ENCODE measurements at regions not wholly inside any gene's neighbourhood (a gene's known extent, or its start where the extent isn't known, plus 50 kb on each side); places are given as distances from the start of the nearest gene placed in this dataset.

DNA sequence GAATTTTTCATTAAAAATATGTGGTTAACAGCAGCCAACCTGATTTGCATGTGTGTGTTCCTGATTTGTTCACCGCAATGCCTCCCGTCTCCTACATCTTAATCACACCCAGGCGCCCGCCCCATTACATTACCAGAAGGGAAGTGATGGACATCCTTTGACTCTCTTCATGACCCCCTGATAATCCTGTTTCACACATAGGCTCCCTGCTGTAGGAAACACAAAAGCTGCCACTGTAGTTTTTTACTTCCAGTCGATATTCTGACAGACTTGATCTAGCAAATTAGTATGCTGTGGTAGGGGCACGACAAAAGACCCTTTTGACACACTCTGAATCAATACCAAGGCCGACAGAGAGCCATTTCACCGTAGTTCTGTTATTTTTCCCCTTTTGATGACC, 287.8 kb upstream of the ISL1 start:
- Histone ChIP-seq H3K4me3 (IDR thresholded peaks at IDR 0.05; ENCODE audit: insufficient read depth, low read depth, low read length) (no peak overlapping the region), H3K27ac (no peak overlapping the region), H3K9ac (no peak overlapping the region), H2AFZ (ENCODE audit: low read depth) (no peak overlapping the region), H3K4me1 (ENCODE audit: low read depth, poor library complexity, severe bottlenecking) (no peaks in the 10 kb centered on the region), H3K79me2 (ENCODE audit: insufficient read depth, low read depth) (no peaks in the 10 kb centered on the region), H4K20me1 (ENCODE audit: insufficient read depth) (no peaks in the 10 kb centered on the region), H3K36me3 (ENCODE audit: insufficient read depth) (no peaks in the 10 kb centered on the region), H3K4me2 (no peak overlapping the region), H3K27me3 (ENCODE audit: insufficient read depth, low read depth) (no peaks in the 10 kb centered on the region)
- TF ChIP-seq, protein P1, sequence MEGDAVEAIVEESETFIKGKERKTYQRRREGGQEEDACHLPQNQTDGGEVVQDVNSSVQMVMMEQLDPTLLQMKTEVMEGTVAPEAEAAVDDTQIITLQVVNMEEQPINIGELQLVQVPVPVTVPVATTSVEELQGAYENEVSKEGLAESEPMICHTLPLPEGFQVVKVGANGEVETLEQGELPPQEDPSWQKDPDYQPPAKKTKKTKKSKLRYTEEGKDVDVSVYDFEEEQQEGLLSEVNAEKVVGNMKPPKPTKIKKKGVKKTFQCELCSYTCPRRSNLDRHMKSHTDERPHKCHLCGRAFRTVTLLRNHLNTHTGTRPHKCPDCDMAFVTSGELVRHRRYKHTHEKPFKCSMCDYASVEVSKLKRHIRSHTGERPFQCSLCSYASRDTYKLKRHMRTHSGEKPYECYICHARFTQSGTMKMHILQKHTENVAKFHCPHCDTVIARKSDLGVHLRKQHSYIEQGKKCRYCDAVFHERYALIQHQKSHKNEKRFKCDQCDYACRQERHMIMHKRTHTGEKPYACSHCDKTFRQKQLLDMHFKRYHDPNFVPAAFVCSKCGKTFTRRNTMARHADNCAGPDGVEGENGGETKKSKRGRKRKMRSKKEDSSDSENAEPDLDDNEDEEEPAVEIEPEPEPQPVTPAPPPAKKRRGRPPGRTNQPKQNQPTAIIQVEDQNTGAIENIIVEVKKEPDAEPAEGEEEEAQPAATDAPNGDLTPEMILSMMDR (conservative IDR thresholded peaks at IDR 0.05; ENCODE audit: low read depth, low read length) = no peak

DNA sequence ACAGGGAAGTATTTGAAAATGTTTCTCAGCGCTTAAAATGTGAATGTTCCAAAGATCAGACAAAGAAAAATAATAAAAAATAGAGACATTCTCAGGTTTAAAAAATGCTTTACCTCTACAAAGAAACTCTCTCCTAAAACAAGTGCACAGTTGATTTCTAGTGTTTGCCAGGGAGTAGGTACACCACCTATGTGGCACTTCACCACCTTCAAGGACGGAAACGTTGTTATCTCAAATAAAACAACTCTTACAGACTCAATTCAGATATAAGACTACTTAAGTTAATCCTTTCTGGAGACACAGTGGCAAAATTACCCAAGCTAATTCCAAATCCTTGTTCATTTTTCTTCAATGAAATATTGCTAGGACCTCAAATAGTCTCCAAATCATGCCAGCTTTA, 286.4 kb upstream of the ISL1 start:
- TF ChIP-seq, protein P1 (conservative IDR thresholded peaks at IDR 0.05; ENCODE audit: low read depth, low read length) = no peak
- Histone ChIP-seq H3K27me3 (ENCODE audit: insufficient read depth, low read depth) (no peaks in the 10 kb centered on the region), H3K27ac (no peak overlapping the region), H4K20me1 (ENCODE audit: insufficient read depth) (no peaks in the 10 kb centered on the region), H3K36me3 (ENCODE audit: insufficient read depth) (no peaks in the 10 kb centered on the region), H3K4me1 (ENCODE audit: low read depth, poor library complexity, severe bottlenecking) (no peaks in the 10 kb centered on the region), H3K79me2 (ENCODE audit: insufficient read depth, low read depth) (no peaks in the 10 kb centered on the region), H3K4me2 (no peak overlapping the region), H2AFZ (ENCODE audit: low read depth) (no peak overlapping the region), H3K4me3 (IDR thresholded peaks at IDR 0.05; ENCODE audit: insufficient read depth, low read depth, low read length) (no peak overlapping the region), H3K9ac (no peak overlapping the region)

GRCh38 chr5:51099173-51099853, 283.9 kb upstream of the ISL1 start:
- Histone ChIP-seq H3K9ac (no peak overlapping the region), H3K36me3 (ENCODE audit: insufficient read depth) (no peaks in the 10 kb centered on the region), H3K27ac (no peak overlapping the region), H3K27me3 (ENCODE audit: insufficient read depth, low read depth) (no peaks in the 10 kb centered on the region), H3K4me3 (IDR thresholded peaks at IDR 0.05; ENCODE audit: insufficient read depth, low read depth, low read length) (no peak overlapping the region), H3K79me2 (ENCODE audit: insufficient read depth, low read depth) (no peaks in the 10 kb centered on the region), H3K4me2 (no peak overlapping the region), H4K20me1 (ENCODE audit: insufficient read depth) (no peaks in the 10 kb centered on the region), H2AFZ (ENCODE audit: low read depth) (no peak overlapping the region), H3K4me1 (ENCODE audit: low read depth, poor library complexity, severe bottlenecking) (no peaks in the 10 kb centered on the region)
- TF ChIP-seq, protein P1 (conservative IDR thresholded peaks at IDR 0.05; ENCODE audit: low read depth, low read length) = no peak

- TF ChIP-seq, protein P1 (conservative IDR thresholded peaks at IDR 0.05; ENCODE audit: low read depth, low read length) = no peak
- H3K27me3 ChIP-seq (ENCODE audit: insufficient read depth, low read depth) = no peaks in the 10 kb centered on the region
- no peaks in the 10 kb centered on the region for H3K79me2 ChIP-seq (ENCODE audit: insufficient read depth, low read depth)
- H3K36me3 ChIP-seq (ENCODE audit: insufficient read depth) = no peaks in the 10 kb centered on the region
- H3K4me1 ChIP-seq (ENCODE audit: low read depth, poor library complexity, severe bottlenecking) = no peaks in the 10 kb centered on the region
- no peaks in the 10 kb centered on the region for H4K20me1 ChIP-seq (ENCODE audit: insufficient read depth)
- no peak overlapping the region for H3K9ac ChIP-seq
- no peak overlapping the region for H3K4me3 ChIP-seq (IDR thresholded peaks at IDR 0.05; ENCODE audit: insufficient read depth, low read depth, low read length)
- no peak overlapping the region for H3K27ac ChIP-seq
- H3K4me2 ChIP-seq = no peak overlapping the region
- no peak overlapping the region for H2AFZ ChIP-seq (ENCODE audit: low read depth)
Measured at GRCh38 chr5:51104556-51104955, 278.7 kb upstream of the ISL1 start.

All from KMS-11 (cell line).